ENCODE measurements at regions not wholly inside any gene's neighbourhood (a gene's known extent, or its start where the extent isn't known, plus 50 kb on each side); places are given as distances from the start of the nearest gene placed in this dataset.
"Not testable (repeated sequence)": the region's sequence is repeated elsewhere in the genome, so short reads cannot be mapped to it uniquely, and the experiment has no call there.

DNA sequence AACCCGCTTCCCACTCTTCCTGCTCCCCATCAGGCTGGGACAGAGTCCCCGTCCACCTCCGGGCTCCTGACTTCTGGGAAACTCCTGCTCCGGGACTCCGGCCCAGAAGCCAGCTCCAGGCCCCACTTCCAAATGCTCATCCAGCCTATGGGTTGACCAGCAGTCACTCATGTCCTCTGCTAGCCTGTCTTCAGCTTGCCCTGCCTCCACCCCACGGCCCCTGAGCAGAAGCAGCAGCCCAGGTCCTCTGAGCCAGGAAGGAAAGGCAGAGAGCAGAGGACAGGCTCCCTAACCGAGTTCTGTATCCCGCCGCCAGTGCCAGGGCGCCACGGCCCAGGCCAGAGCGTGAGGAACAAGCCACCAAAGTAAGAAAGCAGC is 86.4 kb upstream of the ID2 start:
- TF ChIP-seq ZNF274 (IDR thresholded peaks at IDR 0.05; ENCODE audit: low read depth, low read length) = no peak
- H3K4me3 ChIP-seq (ENCODE audit: low read length) = no peak overlapping the region

DNA sequence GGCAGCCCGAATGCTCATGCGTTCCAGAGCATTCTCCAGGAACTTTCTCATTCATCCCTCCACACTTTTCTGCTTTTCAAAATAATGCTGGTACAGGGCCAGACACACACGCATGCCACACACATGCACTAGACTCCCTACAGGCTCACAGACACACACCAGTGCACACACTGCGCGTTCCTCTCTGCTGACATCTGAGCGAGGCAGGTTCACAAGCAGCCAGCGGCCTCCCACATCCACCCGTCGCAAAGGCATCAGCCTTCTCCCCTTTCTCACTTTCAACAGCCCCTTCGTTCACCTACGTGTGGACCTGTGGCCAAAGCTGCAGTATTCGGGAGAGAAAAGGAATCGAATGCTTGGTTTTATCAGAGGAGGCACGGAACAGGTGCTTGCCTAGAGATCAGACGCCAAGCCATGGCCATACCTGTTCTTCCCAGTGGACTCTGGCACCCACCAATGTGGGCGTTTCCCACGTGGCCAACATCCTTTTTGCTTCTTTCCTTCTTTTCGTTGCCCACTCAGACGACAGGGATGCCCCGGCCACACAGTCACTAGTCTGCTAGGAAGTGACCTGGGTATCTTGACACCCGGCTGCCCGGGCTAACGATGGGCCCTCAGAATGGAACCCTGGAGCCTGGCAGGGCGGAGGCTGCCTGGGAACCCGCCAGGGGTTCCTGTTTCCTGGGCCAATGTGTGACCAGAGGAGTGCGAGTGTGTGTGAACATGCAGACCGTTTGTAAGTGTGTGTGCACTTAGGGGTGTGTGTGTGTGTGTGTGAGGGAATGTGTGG is 85.8 kb upstream of the ID2 start:
- no peak for TF ChIP-seq ZNF274 (IDR thresholded peaks at IDR 0.05; ENCODE audit: low read depth, low read length)
- H3K4me3 ChIP-seq (ENCODE audit: low read length) = no peak overlapping the region

DNA sequence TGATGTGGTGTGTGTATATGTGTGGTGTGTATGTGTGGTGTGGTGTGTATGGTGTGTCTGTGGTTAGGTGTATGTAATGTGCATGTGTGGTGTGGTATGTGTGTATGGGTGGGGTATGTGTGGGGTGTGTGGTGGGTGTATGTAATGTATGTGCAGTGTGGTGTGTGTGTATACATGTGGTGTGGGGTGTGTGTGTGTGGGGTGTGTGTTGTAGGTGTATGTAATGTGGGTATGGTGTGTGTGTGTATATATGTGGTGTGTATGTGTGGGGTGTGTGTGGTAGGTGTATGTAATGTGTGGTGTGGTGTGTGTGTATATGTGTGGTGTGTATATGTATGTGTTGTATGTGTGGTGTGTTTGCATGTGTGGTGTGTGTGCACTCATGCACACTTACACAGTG is 84.8 kb upstream of the ID2 start:
- no peak overlapping the region for H3K4me3 ChIP-seq (ENCODE audit: low read length)
- no peak for TF ChIP-seq ZNF274 (IDR thresholded peaks at IDR 0.05; ENCODE audit: low read depth, low read length)

DNA sequence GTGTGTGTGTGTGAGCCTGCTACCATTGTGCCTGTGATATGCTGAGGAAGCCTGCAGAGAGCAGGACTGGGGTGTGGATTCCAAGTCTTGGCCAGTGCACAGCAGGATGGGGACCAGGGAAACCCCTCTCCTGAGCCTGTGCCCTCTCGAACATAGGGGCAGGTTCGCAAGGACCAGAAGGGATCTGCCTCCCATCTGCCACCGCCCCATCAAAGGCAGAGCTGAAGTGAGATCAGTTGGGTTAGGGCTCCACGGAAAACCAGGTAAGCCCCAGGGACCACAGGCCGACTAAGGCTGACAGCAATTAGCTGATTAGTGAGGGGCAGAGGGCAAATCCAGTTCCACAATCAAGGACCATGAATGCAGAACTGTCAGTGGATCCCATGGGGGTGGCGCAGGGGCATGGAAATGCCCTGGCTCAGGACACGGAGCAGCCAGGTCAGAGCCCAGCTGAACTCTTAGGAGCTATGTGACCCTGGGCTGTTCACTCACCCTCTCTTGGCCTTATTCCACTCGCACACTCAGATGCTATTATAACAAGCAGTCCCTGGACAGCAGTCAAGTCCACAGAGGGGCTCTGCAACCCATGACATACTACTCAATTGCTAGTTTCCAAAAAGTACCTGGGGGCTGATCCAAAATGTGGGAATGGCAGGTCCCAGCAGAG is 84.2 kb upstream of the ID2 start:
- no peak for TF ChIP-seq ZNF274 (IDR thresholded peaks at IDR 0.05; ENCODE audit: low read depth, low read length)
- no peak overlapping the region for H3K4me3 ChIP-seq (ENCODE audit: low read length)

DNA sequence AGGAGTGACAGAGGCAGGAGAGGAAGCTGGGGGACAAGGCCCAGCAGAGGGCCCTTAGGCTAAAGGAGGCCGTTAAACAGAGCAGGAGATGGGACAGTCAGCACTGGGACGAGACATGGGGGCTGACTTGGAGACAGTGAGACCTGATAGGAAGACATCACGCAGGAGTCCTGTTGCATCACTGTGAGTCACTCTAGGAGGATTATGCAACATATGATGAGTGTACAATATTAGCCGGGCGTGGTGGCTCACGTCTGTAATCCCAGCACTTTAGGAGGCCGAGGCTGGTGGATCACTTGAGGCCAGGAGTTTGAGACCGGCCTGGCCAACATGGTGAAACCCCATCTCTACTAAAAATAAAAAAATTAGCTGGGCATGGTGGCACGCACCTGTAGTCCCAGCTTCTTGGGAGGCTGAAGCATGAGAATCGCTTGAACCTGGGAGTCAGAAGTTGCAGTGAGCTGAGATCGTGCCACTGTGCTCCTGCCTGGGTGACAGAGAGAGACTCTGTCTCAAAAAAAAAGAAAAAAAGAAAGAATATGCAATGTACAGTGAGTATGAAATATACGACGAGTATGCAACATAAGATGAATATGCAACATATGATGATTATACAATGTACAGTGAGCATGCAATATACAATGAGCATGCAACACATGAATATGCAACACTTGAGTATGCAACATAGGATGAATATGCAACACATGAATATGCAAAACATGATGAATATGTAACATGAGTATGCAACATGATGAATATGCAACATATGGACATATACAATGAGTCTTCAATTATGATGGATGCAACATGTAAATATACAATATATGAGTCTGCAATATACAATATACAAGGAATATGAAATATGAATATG is 83.3 kb upstream of the ID2 start:
- no peak overlapping the region for H3K4me3 ChIP-seq (ENCODE audit: low read length)
- TF ChIP-seq ZNF274 (IDR thresholded peaks at IDR 0.05; ENCODE audit: low read depth, low read length) = no peak

DNA sequence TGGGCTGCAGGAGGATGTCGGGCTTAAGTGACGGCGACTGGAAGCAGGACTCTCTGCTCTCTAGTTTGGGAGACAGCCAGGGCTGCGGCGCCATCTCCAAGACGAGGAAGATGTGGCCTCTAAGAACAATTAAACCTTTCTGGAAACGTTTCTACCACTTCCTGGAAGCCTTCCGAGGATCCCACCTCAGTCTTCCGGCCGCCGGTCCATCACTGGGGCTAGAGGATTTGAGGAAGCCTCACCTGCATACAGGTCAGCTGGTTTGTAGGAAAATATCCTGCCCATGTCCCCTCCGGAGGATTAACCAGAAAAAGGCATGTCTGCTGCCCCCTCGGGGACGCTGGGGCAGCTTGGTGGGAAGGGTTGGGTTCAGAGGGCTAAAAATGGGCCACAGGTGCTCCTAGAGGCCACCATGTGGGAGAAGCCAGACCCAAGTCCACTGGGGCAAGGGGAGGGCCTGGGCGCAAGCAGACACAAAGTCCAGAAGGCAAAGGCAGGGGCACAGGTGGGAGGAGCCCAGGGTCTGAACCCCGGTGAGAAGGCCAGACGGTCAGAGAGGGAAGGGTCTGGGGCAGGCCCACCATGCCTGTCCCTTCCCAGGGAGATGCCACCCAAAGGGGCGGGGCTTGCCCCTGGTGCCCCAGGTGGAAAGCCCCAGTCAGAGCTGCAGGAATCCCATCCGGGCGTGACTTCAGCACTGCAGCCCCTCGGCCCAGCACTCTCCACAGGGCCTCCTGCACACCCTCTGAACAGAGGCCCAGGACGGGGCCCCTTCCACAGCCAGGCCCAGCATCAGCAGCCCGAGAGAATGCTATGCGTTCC is 82.2 kb upstream of the ID2 start:
- TF ChIP-seq ZNF274 (IDR thresholded peaks at IDR 0.05; ENCODE audit: low read depth, low read length) = no peak
- no peak overlapping the region for H3K4me3 ChIP-seq (ENCODE audit: low read length)

DNA sequence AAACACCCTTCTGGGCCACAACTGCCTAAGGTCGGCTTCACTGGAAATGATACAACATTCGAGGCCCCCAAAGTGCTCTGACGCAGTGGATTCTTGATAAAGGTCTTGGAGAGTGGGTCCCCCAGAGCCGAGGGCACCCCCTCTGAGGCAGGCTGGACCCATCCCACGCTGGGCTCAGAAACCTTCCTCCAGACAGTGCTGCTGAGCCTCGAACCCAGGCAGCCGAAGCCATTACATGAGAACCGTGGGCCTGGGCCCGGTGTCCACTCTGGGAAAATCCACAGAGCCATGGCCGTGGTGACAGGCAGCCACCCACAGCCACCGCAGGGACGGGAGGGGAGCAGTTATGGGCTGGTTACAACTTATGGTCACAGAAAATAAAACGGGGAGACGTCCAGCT is 81.4 kb upstream of the ID2 start:
- TF ChIP-seq ZNF274 (IDR thresholded peaks at IDR 0.05; ENCODE audit: low read depth, low read length) = no peak
- no peak overlapping the region for H3K4me3 ChIP-seq (ENCODE audit: low read length)

DNA sequence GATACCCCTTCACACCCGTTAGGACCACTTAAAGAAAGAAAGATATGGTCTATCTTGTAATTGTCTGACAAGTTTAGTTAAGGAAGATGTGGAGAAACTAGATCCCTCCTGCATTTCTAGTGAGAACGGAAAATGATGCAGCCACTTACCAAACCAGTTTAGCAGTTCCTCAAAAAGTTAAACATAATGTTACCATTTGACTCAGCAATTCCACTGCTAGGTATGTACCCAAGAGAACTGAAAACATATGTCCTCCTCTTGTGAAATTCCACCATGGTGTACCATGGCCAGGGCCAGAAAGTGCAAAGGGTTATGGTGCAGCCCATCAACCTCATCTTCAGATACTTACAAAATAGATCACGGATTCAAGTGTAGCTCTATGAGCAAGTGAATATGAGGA is 79.0 kb upstream of the ID2 start:
- H3K4me3 ChIP-seq (ENCODE audit: low read length) = no peak overlapping the region
- no peak for TF ChIP-seq ZNF274 (IDR thresholded peaks at IDR 0.05; ENCODE audit: low read depth, low read length)

DNA sequence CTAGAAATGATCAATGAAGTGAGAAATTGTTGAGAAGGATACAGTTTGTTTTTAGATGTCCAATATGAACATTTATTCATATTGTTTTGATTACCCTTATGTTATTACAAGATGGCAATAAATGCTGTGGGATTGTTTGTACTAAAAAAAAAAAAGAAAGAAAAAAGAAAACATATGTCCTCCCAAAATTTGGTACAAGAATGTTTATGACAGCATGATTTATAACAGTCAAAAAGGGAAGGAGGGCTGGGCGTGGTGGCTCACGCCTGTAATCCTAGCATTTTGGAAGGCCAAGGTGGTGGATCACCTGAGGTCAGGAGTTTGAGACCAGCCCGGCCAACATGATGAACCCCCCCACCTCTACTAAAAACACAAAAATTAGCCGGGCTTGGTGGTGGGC is 78.5 kb upstream of the ID2 start:
- H3K4me3 ChIP-seq (ENCODE audit: low read length) = not testable (repeated sequence)

DNA sequence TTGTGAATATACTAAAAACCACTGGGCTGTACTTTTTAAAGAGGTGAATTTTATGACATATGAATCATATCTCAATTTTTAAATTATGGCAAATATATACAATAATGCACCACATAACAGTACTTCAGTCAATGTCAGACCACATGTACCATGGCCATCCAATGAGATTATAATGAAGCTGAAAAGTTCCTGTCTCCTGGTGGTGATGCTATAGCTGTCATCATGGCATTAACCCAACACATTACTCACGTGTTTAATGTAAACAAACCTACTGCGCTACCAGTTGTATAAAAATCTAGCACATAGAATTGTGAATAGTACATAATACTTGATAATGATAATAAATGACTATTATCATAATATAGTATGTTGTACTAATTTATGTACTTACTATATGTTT is 77.6 kb upstream of the ID2 start:
- TF ChIP-seq ZNF274 (IDR thresholded peaks at IDR 0.05; ENCODE audit: low read depth, low read length) = no peak
- H3K4me3 ChIP-seq (ENCODE audit: low read length) = no peak overlapping the region

DNA sequence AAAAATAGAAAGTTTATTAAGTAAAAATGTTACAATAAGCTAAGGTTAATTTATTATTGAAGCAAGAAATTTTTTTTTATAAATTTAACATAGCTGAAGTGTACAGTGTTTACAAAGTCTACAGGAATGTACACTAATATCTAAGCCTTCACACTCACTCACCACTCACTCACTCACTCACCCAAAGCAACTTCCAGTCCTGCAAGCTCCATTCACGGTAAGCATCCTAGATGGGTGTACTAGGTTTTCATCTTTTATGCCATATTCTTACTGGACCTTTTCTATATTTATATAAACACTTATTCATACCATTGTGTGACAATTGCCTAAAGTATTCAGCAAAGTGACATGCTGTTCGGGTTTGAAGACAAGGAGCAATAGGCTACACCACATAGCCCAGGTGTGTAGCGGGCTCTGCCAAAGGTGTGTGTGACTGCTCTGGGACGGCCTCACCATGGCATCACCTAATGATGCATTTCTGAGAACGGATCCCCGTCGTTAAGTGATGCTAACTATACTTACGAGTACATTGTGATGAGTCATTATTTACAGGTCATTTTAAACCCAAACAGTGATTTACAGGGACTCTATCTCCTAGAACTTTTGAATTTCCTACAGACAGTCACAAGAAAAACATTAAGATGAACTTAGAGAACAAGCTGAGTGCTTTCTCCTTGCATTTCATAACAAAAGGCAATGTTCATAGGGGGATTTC is 76.3 kb upstream of the ID2 start:
- TF ChIP-seq ZNF274 (IDR thresholded peaks at IDR 0.05; ENCODE audit: low read depth, low read length) = no peak
- H3K4me3 ChIP-seq (ENCODE audit: low read length) = no peak overlapping the region

DNA sequence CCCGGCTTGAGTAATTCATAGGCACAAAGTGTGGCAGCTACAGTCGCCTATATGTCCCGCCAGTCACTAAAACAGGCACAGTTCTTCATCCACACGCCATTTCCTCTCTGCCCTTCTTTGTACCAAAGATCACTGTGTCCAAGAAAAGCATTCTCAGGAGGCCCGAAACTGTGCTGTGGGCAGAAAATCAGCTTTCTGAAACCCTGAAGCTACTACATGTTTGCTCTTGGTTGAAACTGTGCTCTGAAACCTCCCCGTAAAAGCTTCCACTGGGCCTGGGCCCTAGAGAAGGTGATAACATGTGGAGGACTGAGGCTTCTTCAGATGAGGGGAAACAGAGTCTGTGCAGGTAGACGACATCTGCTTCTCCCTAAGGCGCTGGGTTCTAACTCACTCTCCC is 75.6 kb upstream of the ID2 start:
- TF ChIP-seq ZNF274 (IDR thresholded peaks at IDR 0.05; ENCODE audit: low read depth, low read length) = no peak

More for the DNA sequence above, 75.6 kb upstream of the ID2 start:
- H3K4me3 ChIP-seq (ENCODE audit: low read length) = no peak overlapping the region; the same call in 1 of the 2 replicates
